Thyroid gland (tissue), 4 donors: ENCODE measurements at regions not wholly inside any gene's neighbourhood (a gene's known extent, or its start where the extent isn't known, plus 50 kb on each side); places are given as distances from the start of the nearest gene placed in this dataset.

Experiments used
- CTCF ChIP-seq, 6 experiments: fragments of 200-600 bp in 3 of 6; fragments of 450-650 bp in 3 of 6; sonication (generic) in 3 of 6; IDR thresholded peaks; one replicate each; pipeline ENCODE4 v1.5.1; 2016 to 2019; ENCODE audit warnings: antibody characterized with exemption in 6 of 6, mild to moderate bottlenecking in 2 of 6, inconsistent platforms in 1 of 6, moderate library complexity in 1 of 6
- POLR2A ChIP-seq, 2 donors: fragments of 450-650 bp; IDR thresholded peaks; one replicate each; pipeline ENCODE4 v1.6.1; 2017; ENCODE audit warnings: antibody characterized with exemption in 2 of 2, mild to moderate bottlenecking in 2 of 2, moderate library complexity in 1 of 2

- TF ChIP-seq CTCF (IDR thresholded peaks at IDR 0.05) (no peak), POLR2A (IDR thresholded peaks at IDR 0.05) (no peak)
Observed at GRCh38 chr2:121862286-121862685, 106.8 kb downstream of the TSN start.
